Left lung (tissue), 4 donors: ENCODE measurements at regions not wholly inside any gene's neighbourhood (a gene's known extent, or its start where the extent isn't known, plus 50 kb on each side); places are given as distances from the start of the nearest gene placed in this dataset.

Experiments used
- ATAC-seq: fragments of 200-7000 bp; cut with Tn5 transposase; one replicate; pipeline ENCODE4 v1.9.1; 2020; ENCODE audit warnings: moderate library complexity
- DNase-seq, 4 donors: peaks; one replicate each; pipeline ENCODE4 v3.0.0-alpha.2; 2013 to 2020
- H3K27ac ChIP-seq, 2 donors: fragments of 200-600 bp; sonication (generic) in 1 of 2; one replicate each; pipeline versions ENCODE4 v1.5.0 to v1.8.0; 2020 to 2021
- H3K27me3 ChIP-seq, 2 donors: fragments of 200-600 bp; sonication (generic) in 1 of 2; one replicate each; pipeline versions ENCODE4 v1.5.0 to v1.8.0; 2020 to 2021
- H3K36me3 ChIP-seq, 2 donors: fragments of 200-600 bp; sonication (generic) in 1 of 2; one replicate each; pipeline versions ENCODE4 v1.5.0 to v1.8.0; 2020 to 2021
- H3K4me1 ChIP-seq, 2 donors: fragments of 200-600 bp; one replicate each; pipeline ENCODE4 v1.8.0; 2021
- H3K4me3 ChIP-seq, 2 donors: fragments of 200-600 bp; sonication (generic) in 1 of 2; one replicate each; pipeline versions ENCODE4 v1.5.0 to v1.8.0; 2020 to 2021; ENCODE audit warnings: mild to moderate bottlenecking in 1 of 2
- H3K9me3 ChIP-seq, 2 donors: fragments of 200-600 bp; sonication (generic) in 1 of 2; one replicate each; pipeline versions ENCODE4 v1.5.0 to v1.8.0; 2020 to 2021
- intact Hi-C, 2 donors: fragments of 100-400 bp; cut with DNase I; formaldehyde crosslinking; loops; one replicate each; pipeline versions ENCODE4 v1.11.2 to v1.14.2; 2022
- TF ChIP-seq, protein P1 (sequence below), 2 donors: fragments of 200-600 bp; sonication (generic) in 1 of 2; IDR thresholded peaks; one replicate each; pipeline versions ENCODE4 v1.5.0 to v1.8.0; 2021; ENCODE audit warnings: antibody characterized with exemption in 2 of 2
- donor health status: DM: no; HTN: yes; CAD: no.
- donor health status: DM: no; HTN: no; CAD: no.

DNA sequence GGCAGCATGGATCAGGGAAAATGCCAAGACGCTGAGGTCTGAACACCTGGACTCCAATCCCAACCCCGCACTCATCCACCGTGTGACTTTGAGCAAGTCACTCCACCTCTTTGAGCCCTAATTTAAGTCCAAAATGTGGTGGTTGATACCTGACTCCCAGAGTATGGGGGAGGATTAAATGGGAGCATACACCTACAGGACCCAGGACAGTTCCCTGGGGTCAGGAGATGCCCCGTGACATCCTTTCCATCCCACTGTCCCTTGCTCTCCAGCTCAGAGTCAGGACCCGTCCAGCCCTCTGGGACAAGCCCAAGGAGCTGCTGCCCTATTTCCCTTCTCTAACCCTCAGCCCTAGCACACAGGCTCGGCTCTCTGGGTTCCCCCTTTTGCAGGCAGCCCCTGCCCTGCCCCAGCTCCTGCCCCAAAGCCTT lies 276.4 kb downstream of the XXYLT1 start:
- Histone ChIP-seq H3K4me1 (no peaks in the 10 kb centered on the region), H3K27ac (no peak overlapping the region), H3K9me3 (no peaks in the 10 kb centered on the region), H3K36me3 (no peaks in the 10 kb centered on the region), H3K27me3 (no peaks in the 10 kb centered on the region), H3K4me3 (no peak overlapping the region)
- no peak for ATAC-seq
- DNase-seq, result no peak
- TF ChIP-seq, protein P1, sequence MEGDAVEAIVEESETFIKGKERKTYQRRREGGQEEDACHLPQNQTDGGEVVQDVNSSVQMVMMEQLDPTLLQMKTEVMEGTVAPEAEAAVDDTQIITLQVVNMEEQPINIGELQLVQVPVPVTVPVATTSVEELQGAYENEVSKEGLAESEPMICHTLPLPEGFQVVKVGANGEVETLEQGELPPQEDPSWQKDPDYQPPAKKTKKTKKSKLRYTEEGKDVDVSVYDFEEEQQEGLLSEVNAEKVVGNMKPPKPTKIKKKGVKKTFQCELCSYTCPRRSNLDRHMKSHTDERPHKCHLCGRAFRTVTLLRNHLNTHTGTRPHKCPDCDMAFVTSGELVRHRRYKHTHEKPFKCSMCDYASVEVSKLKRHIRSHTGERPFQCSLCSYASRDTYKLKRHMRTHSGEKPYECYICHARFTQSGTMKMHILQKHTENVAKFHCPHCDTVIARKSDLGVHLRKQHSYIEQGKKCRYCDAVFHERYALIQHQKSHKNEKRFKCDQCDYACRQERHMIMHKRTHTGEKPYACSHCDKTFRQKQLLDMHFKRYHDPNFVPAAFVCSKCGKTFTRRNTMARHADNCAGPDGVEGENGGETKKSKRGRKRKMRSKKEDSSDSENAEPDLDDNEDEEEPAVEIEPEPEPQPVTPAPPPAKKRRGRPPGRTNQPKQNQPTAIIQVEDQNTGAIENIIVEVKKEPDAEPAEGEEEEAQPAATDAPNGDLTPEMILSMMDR (IDR thresholded peaks at IDR 0.05), result no peak
- intact Hi-C loops, result no loop called here

DNA sequence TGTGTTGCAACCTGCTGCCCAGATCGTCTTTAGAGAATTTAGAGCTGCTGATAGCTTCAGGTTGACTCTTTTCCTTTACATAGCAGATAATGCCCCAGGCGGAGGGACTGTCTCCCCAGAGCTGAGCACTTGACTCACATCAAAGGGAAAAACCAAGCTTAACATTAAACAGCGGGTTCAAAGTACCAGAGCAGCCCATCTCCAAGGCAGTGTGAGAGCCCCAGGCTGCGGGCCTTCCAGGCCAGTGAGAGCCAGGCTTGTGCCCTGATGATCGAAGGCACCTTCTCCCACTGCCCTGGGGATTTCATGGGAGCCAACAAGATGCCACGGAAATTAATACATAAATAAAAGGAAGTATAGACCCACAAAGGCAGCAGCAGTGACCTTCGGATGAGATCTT lies 275.6 kb downstream of the XXYLT1 start:
- intact Hi-C loops, result no loop called here
- TF ChIP-seq, protein P1 (IDR thresholded peaks at IDR 0.05), result no peak
- DNase-seq (no peak), ATAC-seq (no peak)
- no peak overlapping the region for H3K4me3 ChIP-seq
- no peaks in the 10 kb centered on the region for H3K27me3 ChIP-seq
- no peak overlapping the region for H3K27ac ChIP-seq
- H3K9me3 ChIP-seq, result no peaks in the 10 kb centered on the region
- no peaks in the 10 kb centered on the region for H3K4me1 ChIP-seq
- no peaks in the 10 kb centered on the region for H3K36me3 ChIP-seq

DNA sequence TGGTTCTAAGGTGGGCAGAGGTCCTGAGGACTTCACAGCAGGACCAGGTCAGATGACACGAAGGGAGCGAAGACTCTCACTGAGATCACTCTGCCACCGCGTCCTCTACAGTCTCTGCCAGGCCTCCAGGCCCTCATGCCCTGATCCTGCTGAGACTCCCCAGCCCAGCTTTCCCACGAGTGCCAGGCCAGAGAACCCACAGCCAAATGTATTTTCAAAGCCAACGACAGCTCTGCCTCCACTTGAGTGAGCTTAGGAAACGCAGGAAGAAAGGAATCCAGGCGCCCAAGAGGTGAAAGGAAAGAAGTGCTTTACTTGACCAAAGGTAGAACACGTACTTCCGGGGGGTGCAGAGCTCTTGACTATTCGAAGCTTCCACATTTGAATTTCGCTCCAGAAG lies 275.0 kb downstream of the XXYLT1 start:
- Histone ChIP-seq H3K4me1 (no peaks in the 10 kb centered on the region), H3K27me3 (no peaks in the 10 kb centered on the region), H3K27ac (no peak overlapping the region), H3K9me3 (no peaks in the 10 kb centered on the region), H3K36me3 (no peaks in the 10 kb centered on the region), H3K4me3 (no peak overlapping the region)
- TF ChIP-seq, protein P1 (IDR thresholded peaks at IDR 0.05), result no peak
- intact Hi-C loops, result no loop called here
- DNase-seq (no peak), ATAC-seq (no peak)

DNA sequence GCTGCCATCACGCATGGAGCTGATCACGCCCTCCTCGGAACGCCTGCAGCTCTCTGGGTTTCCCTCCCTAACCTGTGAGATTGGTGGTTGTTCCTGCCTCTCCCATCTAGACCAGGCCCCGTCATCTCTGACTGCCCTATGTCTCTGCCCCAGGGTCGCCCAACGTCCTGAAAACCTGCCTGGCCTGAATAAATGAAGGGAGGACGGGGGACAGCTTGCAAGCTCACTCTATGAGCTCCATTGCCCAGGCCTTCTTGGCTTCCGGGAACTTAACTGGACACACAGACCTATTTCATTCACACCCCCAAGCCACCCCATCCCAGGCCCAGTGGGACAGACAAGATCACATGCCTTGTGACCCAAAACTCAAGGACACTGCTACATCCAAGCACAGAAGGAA lies 274.2 kb downstream of the XXYLT1 start:
- H3K4me1 ChIP-seq, result peaks cover 0 to under 1% of the 10 kb centered on the region in 2 donors
- H3K27me3 ChIP-seq, result no peaks in the 10 kb centered on the region
- no peak overlapping the region for H3K4me3 ChIP-seq
- no peaks in the 10 kb centered on the region for H3K9me3 ChIP-seq
- TF ChIP-seq, protein P1 (IDR thresholded peaks at IDR 0.05), result no peak
- intact Hi-C loops, result no loop called here
- DNase-seq, result no peak
- ATAC-seq, result no peak
- H3K27ac ChIP-seq, result no peak overlapping the region
- no peaks in the 10 kb centered on the region for H3K36me3 ChIP-seq

DNA sequence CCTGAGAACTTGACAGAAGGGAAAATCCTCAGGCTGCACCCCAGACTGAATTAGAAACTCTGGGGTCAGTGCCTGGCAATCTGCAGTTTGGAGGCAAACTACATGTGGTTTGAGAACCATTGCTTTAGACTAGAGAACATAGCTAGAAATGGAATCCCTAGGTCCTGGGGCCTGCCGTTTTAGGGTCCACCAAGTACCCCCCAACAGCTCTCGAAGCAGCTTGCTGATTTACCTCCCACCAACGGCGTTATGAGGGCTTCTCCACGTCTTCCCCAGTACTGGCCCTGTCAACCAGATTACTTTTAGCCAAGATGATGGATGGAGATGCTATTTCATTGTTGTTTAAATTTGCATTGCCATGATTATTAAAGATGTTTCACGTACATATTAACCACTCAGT lies 272.5 kb downstream of the XXYLT1 start:
- H3K27ac ChIP-seq, result no peak overlapping the region
- H3K9me3 ChIP-seq, result no peaks in the 10 kb centered on the region
- ATAC-seq (no peak), DNase-seq (no peak)
- peaks cover 0 to 17% of the 10 kb centered on the region in 2 donors for H3K4me1 ChIP-seq
- no peaks in the 10 kb centered on the region for H3K36me3 ChIP-seq
- H3K27me3 ChIP-seq, result no peaks in the 10 kb centered on the region
- H3K4me3 ChIP-seq, result no peak overlapping the region
- TF ChIP-seq, protein P1 (IDR thresholded peaks at IDR 0.05), result no peak
- intact Hi-C loops, result no loop called here
